ENCODE measurements at regions not wholly inside any gene's neighbourhood (a gene's known extent, or its start where the extent isn't known, plus 50 kb on each side); places are given as distances from the start of the nearest gene placed in this dataset.

DNA sequence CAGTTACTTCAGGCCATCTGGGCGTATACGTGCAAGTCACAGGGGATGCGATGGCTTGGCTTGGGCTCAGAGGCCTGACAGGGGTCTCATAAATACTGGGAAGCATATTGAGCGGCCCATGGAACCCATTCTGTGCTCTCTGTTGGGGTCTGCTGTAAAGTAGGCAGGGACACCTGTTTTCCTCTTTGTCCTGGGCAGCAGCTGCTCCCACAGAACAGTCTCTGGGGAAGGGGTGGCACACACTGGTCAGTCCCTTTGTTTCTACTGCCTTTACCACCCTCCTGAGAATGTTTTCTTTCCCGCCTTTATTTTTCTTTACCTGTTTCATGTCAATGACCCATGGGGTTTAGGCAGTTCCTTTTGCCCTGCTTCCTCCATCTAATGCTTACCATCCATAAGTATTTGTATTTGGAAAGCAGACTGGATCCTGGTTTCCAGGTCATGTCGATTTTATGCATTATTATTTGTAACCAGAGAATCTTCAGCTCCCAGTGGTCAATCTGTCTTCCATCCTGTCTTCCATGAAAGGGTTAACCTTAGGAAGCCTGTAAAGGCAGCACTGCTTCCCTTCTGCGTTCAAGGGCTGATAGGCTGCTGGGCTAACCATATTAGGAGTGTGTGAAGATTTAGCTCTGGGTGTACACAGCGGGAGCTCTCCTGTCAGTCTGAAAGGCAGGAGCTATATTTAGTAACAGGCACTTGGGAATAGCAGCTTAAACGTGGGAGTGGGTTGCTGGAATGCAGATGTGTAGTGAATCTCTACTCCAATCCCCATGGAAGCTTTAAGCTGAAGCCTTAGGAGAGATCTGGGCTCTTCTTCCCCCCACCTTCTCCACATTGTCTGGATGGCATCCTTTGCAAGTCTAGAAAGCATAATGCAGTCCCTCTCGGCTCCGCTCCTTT, 124.0 kb downstream of the DYRK2 start:
- intact Hi-C loops (cut with DNase I; ENCODE audit: low total_unique reads) = no loop called here

DNA sequence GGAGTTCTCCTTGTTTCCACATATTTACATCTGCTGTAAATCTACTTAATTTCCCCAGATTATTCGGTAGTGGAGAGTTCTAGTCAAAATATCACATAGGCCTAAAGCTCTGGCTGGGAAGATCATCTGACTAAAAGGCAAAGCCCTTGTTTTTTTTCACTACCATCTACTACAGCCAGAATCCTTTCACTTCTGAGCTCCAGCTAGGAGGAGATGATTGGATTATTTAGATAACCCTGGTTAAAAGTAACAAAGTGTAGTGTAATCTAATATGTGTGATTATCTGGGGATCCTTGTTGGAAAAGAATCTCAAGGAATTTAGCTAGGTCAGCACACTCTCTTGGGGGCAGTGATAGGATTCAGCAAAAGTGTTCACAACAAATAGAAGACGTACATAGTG, 125.4 kb downstream of the DYRK2 start:
- WGBS, 2 donors = 75 to 78% methylated on average over 2 of the region's 2 CpGs
- intact Hi-C loops (cut with DNase I; ENCODE audit: low total_unique reads) = no loop called here
- TF ChIP-seq, protein P1, sequence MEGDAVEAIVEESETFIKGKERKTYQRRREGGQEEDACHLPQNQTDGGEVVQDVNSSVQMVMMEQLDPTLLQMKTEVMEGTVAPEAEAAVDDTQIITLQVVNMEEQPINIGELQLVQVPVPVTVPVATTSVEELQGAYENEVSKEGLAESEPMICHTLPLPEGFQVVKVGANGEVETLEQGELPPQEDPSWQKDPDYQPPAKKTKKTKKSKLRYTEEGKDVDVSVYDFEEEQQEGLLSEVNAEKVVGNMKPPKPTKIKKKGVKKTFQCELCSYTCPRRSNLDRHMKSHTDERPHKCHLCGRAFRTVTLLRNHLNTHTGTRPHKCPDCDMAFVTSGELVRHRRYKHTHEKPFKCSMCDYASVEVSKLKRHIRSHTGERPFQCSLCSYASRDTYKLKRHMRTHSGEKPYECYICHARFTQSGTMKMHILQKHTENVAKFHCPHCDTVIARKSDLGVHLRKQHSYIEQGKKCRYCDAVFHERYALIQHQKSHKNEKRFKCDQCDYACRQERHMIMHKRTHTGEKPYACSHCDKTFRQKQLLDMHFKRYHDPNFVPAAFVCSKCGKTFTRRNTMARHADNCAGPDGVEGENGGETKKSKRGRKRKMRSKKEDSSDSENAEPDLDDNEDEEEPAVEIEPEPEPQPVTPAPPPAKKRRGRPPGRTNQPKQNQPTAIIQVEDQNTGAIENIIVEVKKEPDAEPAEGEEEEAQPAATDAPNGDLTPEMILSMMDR (IDR thresholded peaks at IDR 0.05) = no peak
- TF ChIP-seq POLR2A (IDR thresholded peaks at IDR 0.05) = no peak
- no peak for DNase-seq (ENCODE audit: low spot score in 2 of 2)
- H3K4me3 ChIP-seq (ENCODE audit: low read depth, poor library complexity, severe bottlenecking) = no peak overlapping the region

More for the DNA sequence above, 124.0 kb downstream of the DYRK2 start:
- 48 to 56% methylated on average over 10 to 11 of the region's 11 CpGs for WGBS, 2 donors
- no peak overlapping the region for H3K4me3 ChIP-seq (ENCODE audit: low read depth, poor library complexity, severe bottlenecking)
- DNase-seq (ENCODE audit: low spot score in 2 of 2) = no peak
- no peak for TF ChIP-seq POLR2A (IDR thresholded peaks at IDR 0.05)
- TF ChIP-seq, protein P1 (IDR thresholded peaks at IDR 0.05) = no peak

DNA sequence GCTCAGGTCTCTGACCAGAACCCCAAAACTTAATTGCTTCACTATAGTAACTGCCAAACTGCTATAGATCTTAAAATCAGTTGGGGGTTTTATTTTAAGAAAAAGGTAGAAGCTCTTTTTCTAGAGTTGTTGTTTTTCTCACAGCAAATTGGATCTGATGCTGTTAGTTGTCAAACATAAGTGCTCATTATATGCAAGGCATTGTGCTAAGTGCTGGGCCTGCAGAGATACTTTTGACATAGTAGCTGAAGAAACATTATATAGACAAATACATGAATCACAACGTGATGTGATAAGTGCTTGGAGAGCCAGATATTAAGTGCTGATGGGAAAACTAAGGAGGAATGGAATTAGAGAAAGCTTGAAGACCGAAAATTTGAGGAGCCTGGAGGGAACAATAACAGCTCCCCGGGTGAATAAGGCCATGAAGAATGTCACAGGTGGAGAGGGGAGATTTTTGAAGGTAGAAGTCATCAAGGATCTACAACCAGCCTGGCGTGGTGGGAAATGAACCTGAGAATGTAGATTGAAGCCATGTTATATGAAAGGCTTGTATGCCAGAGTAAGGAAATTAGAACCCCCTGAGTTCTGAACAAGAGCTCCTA, 126.5 kb downstream of the DYRK2 start:
- WGBS, 2 donors = 81 to 86% methylated on average over 4 of the region's 4 CpGs
- no peak for TF ChIP-seq POLR2A (IDR thresholded peaks at IDR 0.05)
- TF ChIP-seq, protein P1 (IDR thresholded peaks at IDR 0.05) = no peak
- DNase-seq (ENCODE audit: low spot score in 2 of 2) = no peak
- no peak overlapping the region for H3K4me3 ChIP-seq (ENCODE audit: low read depth, poor library complexity, severe bottlenecking)
- intact Hi-C loops (cut with DNase I; ENCODE audit: low total_unique reads) = no loop called here

DNA sequence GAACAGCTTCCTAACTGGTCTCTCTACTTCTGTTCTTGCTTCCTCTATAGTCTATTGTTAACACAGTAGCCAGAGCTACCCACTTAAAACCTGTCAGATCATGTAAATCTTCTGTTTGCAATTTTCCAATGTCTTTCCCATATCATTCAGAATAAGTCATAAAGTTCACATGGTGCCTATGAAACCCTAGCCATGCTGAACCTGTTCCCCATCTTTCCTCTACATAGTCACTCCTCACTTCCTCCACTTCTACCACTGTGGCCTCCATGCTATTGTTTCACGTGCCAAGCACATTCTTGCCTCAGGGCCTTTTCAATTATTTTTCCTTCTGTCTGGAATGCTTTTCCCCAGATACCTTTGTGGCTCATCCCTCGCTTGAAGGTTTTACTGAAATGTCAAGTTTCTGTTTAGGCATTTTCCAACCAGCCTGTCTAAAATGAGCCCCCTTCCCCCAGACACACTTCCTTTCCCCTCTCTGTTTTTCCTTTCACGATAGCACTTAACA, 132.1 kb downstream of the DYRK2 start:
- no peak for TF ChIP-seq POLR2A (IDR thresholded peaks at IDR 0.05)
- TF ChIP-seq, protein P1 (IDR thresholded peaks at IDR 0.05) = no peak
- 64 to 81% methylated on average over 3 of the region's 3 CpGs for WGBS, 2 donors
- intact Hi-C loops (cut with DNase I; ENCODE audit: low total_unique reads) = no loop called here
- DNase-seq (ENCODE audit: low spot score in 2 of 2) = no peak
- no peak overlapping the region for H3K4me3 ChIP-seq (ENCODE audit: low read depth, poor library complexity, severe bottlenecking)

DNA sequence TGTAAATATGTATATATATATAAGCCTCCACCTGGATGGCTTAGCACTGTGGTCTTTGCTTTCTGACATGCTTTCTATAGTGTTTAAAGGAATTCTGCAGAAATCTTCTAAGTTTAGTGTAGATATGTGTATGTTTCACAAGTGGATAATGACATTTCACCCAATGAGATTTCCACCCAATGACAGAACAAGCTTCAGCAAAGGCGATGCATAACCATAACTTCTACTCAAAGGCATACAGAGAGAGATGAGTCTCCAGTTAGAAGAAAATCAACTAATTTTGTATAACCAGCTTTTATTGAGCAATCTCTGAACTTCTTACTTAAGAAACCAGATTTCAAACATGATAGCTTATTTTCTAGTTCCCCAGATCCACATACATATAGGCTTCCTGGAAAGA, 134.0 kb downstream of the DYRK2 start:
- WGBS, 2 donors = 92 to 94% methylated on average over 1 of the region's 1 CpG
- no peak for DNase-seq (ENCODE audit: low spot score in 2 of 2)
- H3K4me3 ChIP-seq (ENCODE audit: low read depth, poor library complexity, severe bottlenecking) = no peak overlapping the region
- intact Hi-C loops (cut with DNase I; ENCODE audit: low total_unique reads) = no loop called here
- TF ChIP-seq, protein P1 (IDR thresholded peaks at IDR 0.05) = no peak
- no peak for TF ChIP-seq POLR2A (IDR thresholded peaks at IDR 0.05)
